DMS 273 (cell line): ENCODE measurements at regions not wholly inside any gene's neighbourhood (a gene's known extent, or its start where the extent isn't known, plus 50 kb on each side); places are given as distances from the start of the nearest gene placed in this dataset.

ENCODE experiments used
- DNase-seq: peaks from one replicate; lab custom pipeline; 2025; ENCODE audit not compliant: unreplicated experiment; lab: John Stamatoyannopoulos, UW

DNA sequence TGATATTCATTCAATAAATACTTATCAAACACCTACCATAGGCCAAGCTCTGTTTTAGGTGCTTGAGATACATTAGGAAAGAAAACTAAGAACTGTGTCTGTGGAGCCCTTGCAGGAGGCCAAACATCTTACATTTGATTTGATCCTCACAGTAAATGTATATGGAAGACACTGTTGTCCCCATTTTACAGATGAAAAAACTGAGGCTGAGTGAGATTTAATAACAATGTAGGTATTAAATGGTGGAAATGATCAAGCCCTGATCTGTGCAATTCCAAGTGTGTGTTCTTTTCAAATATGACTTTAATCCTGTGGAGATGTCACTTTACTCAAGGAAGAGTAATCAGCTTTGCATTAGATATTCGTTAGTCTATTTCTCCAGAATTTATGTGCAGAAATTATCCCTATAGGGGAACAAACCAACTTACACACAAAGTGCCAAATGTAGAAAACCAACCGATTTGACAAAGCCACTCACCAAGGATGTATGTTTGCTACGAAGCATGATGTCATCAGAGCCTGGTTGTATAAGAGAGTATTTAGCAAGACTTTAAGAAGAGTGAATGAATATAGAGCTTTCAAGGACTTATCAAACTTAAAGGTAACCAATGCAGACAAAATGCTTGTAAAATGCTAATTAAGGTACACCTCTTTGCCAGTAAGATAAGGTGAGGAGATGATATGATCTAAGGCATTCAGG, 153.9 kb upstream of the NFIB start:
- no peak for DNase-seq

- DNase-seq = no peak
Observed at GRCh38 chr9:14466828-14467227, 152.9 kb upstream of the NFIB start.

GRCh38 chr9:14466429-14466818, 152.5 kb upstream of the NFIB start:
- DNase-seq = no peak

GRCh38 chr9:14462950-14463349, 149.0 kb upstream of the NFIB start:
- no peak for DNase-seq

- DNase-seq = no peak
Observed at GRCh38 chr9:14455243-14455642, 141.3 kb upstream of the NFIB start.

- peak; percentile 68 for DNase-seq
Observed at GRCh38 chr9:14453286-14453685, 139.3 kb upstream of the NFIB start.

GRCh38 chr9:14452539-14452938, 138.6 kb upstream of the NFIB start:
- peak; percentile 57 for DNase-seq

DNA sequence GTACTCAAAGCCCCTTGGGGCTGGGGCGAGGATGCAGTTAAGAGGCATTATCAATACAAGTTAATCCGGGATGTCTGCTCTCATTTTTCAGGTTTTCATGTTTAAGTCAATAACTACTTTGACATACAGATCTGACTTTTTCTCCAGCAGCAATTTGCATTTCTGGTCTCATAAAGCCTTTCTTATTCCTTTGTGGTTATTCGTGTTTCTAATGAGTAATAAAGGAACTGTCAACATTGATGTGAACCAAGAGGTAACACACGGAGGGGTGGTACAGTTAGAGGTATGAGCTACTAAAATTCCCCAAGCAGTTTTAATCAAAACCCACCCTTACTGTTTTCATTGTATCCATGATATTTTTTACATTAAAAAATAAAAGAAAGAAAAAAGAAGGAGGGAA, 138.0 kb upstream of the NFIB start:
- DNase-seq = no peak

DNA sequence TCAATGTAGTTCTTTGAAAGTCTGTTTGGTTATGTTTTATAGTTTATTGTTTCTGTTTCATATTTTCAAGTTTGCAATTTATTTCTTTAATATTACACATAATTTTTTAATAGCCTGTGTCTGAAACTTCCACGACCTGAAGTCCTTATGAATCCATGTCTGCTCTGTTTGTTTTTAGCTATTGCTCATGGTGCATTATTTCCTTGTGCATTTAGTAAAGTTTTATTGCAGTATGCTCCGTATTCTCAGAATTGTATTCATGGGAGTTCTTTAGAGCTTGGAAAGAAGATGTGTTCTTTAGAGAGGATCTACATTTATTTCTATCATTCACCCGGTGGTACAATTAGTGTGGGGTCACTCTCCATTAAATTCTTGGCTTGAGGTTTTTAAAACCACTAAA, 133.2 kb upstream of the NFIB start:
- DNase-seq = no peak

- no peak for DNase-seq
Observed at GRCh38 chr9:14445946-14446345, 132.0 kb upstream of the NFIB start.

- DNase-seq = no peak
Observed at GRCh38 chr9:14442956-14443355, 129.0 kb upstream of the NFIB start.

DNA sequence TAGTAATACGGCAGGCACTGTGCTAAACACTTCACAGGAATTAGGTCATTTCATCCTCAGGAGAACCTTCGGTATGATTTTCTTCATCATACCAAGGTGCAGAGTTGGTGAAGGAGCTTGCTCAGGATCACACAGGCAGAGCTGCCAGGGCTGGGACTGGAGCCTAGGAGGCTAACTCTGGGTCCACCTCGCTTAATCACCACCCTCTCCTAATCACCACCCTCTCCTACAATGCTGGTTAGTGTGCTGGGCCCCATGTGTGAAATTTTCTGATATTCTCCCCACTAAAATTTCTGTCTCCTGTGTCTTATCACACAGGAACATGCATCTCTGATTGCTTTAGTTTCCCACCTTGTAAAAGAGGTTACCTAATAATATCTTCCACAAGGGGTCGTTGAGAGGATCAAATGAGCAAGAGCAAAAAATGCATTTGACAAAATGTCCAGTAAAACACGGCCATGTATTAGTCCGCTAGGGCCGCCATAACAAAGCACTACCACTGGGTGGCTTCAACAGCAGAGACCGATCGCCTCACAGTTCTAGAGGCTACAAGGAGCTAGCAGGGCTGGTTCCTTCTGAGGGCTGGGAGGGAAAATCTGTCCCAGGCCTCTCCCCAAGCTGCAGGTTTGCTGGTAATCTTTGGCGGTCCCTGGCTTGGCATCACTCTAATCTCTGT, 128.2 kb upstream of the NFIB start:
- DNase-seq = peak; percentile 31

DNA sequence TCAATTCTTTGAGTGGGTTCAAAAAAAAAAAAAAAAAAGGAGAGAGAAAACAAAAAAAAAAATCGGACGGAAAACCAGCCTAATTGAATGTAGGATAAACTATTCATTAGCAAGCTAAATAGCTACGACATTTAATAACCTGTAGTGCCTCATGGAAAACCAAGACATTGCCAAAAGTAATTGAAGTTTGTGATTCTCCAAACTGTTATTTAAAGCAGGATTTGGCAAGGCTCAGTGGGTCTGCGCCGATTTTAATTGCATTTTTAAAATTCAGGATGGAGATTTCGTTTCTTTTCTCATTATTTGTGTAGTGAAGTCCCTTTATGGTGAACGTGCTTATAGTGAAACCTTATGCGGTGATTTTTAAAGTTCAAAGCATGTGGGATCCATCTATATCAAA, 127.2 kb upstream of the NFIB start:
- no peak for DNase-seq

DNA sequence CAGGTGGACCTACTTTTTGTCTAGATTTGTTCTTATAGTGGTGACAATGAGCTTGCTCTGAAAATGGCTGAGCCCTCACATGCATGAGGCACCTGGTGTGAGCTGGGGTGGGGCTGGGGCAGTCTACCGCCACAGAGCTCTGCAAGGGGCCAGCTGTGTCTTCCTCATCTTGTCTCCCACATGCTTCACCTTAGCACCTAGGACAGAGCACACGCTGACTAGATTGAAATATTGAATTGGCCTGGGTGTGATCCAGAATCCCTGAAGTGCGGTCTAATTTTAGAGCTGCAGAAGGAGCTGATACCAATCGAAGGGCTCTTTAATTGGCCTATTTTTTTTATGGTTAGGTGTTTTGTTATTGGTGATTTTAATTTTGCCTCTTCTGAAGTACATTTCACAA, 126.1 kb upstream of the NFIB start:
- DNase-seq = no peak

GRCh38 chr9:14439555-14439954, 125.6 kb upstream of the NFIB start:
- no peak for DNase-seq

GRCh38 chr9:14438232-14439021, 124.5 kb upstream of the NFIB start:
- no peak for DNase-seq

- peak; percentile 62 for DNase-seq
Observed at GRCh38 chr9:14437354-14438231, 123.7 kb upstream of the NFIB start.

DNA sequence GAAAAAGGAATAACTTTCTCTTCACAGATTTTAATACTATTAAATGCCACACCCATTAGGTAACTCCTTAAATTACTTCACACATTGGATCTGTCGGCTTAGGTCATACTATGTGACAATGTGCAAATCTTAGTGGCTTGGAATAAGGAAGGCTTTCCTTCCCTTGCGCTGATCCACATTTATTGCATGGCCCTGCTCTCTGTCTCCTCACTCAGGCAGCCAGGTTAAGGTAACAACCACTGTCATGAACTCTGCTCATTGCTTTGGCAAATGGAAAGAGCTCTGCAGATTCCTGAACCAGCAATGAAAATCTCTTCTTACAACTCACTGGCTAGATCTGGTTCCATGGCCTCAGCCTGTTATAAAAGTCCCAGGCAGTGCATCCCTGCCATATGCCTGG, 121.9 kb upstream of the NFIB start:
- DNase-seq = no peak

DNA sequence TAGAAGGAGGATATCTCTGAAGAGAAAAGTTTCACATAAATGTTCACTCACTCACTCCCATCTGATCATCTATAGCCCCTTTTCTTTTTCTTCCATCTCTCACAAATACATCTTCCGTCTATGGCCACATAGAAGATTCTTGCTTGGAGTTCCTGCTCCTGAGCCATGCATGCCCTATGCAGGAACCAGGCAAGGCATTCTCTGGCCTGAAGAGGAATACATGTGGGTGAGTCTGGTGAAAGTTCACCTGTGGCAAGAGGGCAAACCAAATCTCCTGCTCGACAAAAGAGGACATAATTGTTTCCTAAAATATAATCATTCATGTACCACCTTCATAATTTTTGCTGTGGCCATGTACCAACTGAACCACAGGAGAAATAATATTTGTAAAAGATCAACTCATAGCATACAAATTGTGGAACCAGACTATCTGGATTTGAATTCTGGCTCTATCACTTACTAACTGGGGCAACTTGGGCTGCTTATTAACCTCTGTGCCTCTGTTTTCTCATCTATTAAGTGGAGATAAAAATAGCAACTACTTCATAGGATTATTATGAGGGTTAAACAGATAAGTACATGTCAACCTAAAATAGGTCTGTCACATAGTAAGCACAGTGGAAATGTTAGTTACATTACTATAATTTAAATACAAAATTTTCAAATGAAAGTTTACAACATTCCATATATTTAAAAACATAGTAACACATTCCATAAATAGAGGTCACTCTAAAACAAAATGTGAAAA, 121.2 kb upstream of the NFIB start:
- DNase-seq = no peak

- no peak for DNase-seq
Observed at GRCh38 chr9:14434158-14434504, 120.2 kb upstream of the NFIB start.
